Upper lobe of left lung (tissue), 4 donors: ENCODE measurements at regions not wholly inside any gene's neighbourhood (a gene's known extent, or its start where the extent isn't known, plus 50 kb on each side); places are given as distances from the start of the nearest gene placed in this dataset.

Experiments
- CTCF ChIP-seq, 6 experiments: fragments of 450-650 bp in 4 of 6; fragments of 200-600 bp in 2 of 6; sonication (generic) in 2 of 6; IDR thresholded peaks; one replicate each; pipeline ENCODE4 v1.5.1; 2016 to 2019; ENCODE audit warnings: antibody characterized with exemption in 6 of 6
- EP300 ChIP-seq, 4 donors: sonication (generic); formaldehyde crosslinking; IDR thresholded peaks; one replicate each; pipeline ENCODE4 v1.5.1; 2017; ENCODE audit warnings: antibody characterized with exemption in 4 of 4, control low read depth in 2 of 4
- POLR2A ChIP-seq, 4 donors: fragments of 450-650 bp; IDR thresholded peaks; one replicate each; pipeline ENCODE4 v1.5.1; 2016 to 2017; ENCODE audit warnings: antibody characterized with exemption in 4 of 4, mild to moderate bottlenecking in 2 of 4
- POLR2AphosphoS5 ChIP-seq, 2 donors: sonication (generic); formaldehyde crosslinking; IDR thresholded peaks; one replicate each; pipeline ENCODE4 v1.5.1; 2017; ENCODE audit warnings: antibody characterized with exemption in 2 of 2

- TF ChIP-seq CTCF (IDR thresholded peaks at IDR 0.05), result no peak
- no peak for TF ChIP-seq POLR2AphosphoS5 (IDR thresholded peaks at IDR 0.05)
- no peak for TF ChIP-seq POLR2A (IDR thresholded peaks at IDR 0.05)
- no peak for TF ChIP-seq EP300 (IDR thresholded peaks at IDR 0.05)
These were observed 224.0 kb upstream of the BTG1 start for GRCh38 chr12:92369636-92370035.
